Skeletal muscle satellite cell (primary cell): ENCODE measurements at regions not wholly inside any gene's neighbourhood (a gene's known extent, or its start where the extent isn't known, plus 50 kb on each side); places are given as distances from the start of the nearest gene placed in this dataset.
"Not testable (repeated sequence)": the region's sequence is repeated elsewhere in the genome, so short reads cannot be mapped to it uniquely, and the experiment has no call there.

Experiments used
- H3K27me3 ChIP-seq: 2 replicates; pipeline ENCODE4 v1.7.0; 2013; ENCODE audit warnings: low read length; ENCODE audit not compliant: control insufficient read depth, insufficient read depth
- H3K36me3 ChIP-seq: 2 replicates; pipeline ENCODE4 v1.7.0; 2013; ENCODE audit warnings: mild to moderate bottlenecking, control low read depth, low read length; ENCODE audit not compliant: insufficient read depth
- H3K4me1 ChIP-seq: 2 replicates; pipeline ENCODE4 v1.7.0; 2013; ENCODE audit warnings: low read length; ENCODE audit not compliant: control insufficient read depth, insufficient read depth
- H3K4me2 ChIP-seq: 2 replicates; pipeline ENCODE4 v1.7.0; 2013; ENCODE audit warnings: mild to moderate bottlenecking, low read length
- H3K4me3 ChIP-seq: 2 replicates; pipeline ENCODE4 v1.7.0; 2013; ENCODE audit warnings: low read length
- H3K9ac ChIP-seq: 2 replicates; pipeline ENCODE4 v1.7.0; 2013; ENCODE audit warnings: mild to moderate bottlenecking, low read depth, low read length, moderate library complexity
- H3K9me3 ChIP-seq: replicated peaks from 2 replicates; pipeline ENCODE4 v1.7.0; 2013; ENCODE audit warnings: mild to moderate bottlenecking, control low read depth, low read length

- not testable (repeated sequence) for H3K9me3 ChIP-seq, H3K4me2 ChIP-seq, H3K4me1 ChIP-seq, H3K36me3 ChIP-seq, H3K4me3 ChIP-seq, H3K9ac ChIP-seq
- peaks cover 12% of the 10 kb centered on the region for H3K27me3 ChIP-seq
These were observed 133.4 kb upstream of the ADCY1 start for GRCh38 chr7:45440776-45441175.

DNA sequence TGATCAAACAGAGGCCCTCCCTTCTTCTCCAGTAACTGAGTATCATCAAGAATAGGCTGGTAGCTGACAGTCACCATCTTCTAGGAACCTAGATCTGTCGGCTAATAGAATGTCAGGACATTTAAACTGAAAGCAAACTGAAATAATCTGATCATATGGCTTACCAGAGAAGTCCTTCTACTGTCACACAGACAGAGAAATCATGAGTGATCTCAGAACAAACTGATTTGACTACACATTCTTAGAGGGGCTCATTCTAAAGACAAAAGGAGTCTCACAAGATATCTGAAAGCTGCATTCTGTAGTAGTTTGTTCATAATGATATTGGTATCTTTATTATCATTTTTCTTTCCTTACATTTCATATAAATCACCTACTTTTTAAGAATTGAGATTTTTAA is 130.9 kb upstream of the ADCY1 start:
- Histone ChIP-seq H3K4me3 (no peak overlapping the region), H3K4me1 (no peaks in the 10 kb centered on the region), H3K36me3 (no peaks in the 10 kb centered on the region), H3K9ac (no peak overlapping the region), H3K27me3 (peaks cover 11% of the 10 kb centered on the region), H3K9me3 (no peaks in the 10 kb centered on the region), H3K4me2 (no peak overlapping the region)

DNA sequence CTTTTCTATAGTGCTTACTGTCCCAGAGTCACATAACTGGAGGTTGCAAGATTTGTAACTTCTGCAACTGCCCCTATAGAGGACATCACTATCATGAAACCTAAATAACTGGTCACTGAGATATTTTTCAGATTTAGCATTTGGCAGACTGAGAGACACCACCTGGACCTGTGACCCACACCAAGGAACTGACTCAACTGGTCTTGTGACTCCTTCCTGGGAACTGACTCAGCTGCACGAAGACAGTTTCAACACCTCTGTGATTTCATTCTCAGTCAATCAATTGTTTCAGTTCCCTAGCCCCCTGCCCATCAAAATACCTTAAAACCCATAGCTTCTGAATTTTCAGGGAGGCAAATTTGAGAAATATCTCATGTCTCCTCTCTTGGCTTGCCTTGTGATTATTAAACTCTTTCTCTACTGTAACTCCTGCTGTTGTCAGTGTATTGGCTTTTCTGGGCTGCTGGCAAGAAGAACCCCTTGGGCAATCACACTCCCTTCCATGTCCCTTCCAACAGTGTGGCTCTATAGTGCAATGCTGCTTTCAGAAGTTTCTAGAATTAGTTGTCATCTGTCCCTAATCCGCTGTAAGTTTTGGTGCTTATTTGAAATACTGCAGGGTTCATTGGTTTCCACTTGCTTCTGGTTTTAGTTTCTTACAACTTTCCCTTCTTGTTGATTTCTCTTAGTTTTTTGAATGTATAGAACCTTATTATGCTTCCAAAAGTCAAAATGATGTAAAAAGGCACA is 127.8 kb upstream of the ADCY1 start:
- no peak overlapping the region for H3K9ac ChIP-seq
- H3K4me2 ChIP-seq: no peak overlapping the region
- H3K4me1 ChIP-seq: no peaks in the 10 kb centered on the region
- no peak overlapping the region for H3K4me3 ChIP-seq
- H3K27me3 ChIP-seq: peaks cover 17% of the 10 kb centered on the region
- no peaks in the 10 kb centered on the region for H3K9me3 ChIP-seq
- no peaks in the 10 kb centered on the region for H3K36me3 ChIP-seq

DNA sequence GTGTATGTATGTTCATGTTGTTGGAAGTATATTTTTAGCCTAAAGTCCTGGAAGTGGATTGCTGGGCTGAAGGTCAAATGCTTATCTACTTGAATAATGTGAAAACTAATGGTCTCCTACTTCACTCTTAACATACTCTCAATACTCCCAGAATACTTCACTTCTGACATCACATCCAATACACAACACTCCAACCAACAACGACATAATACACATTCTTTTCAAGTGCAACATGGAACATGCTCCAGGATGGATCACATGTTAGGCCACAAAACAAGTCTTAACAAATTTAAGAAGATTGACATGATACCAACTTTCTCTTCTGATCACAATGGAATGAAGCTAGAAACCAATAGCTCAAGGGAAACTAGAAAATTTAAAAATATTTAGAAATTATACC is 126.9 kb upstream of the ADCY1 start:
- H3K9me3 ChIP-seq: no peaks in the 10 kb centered on the region

DNA sequence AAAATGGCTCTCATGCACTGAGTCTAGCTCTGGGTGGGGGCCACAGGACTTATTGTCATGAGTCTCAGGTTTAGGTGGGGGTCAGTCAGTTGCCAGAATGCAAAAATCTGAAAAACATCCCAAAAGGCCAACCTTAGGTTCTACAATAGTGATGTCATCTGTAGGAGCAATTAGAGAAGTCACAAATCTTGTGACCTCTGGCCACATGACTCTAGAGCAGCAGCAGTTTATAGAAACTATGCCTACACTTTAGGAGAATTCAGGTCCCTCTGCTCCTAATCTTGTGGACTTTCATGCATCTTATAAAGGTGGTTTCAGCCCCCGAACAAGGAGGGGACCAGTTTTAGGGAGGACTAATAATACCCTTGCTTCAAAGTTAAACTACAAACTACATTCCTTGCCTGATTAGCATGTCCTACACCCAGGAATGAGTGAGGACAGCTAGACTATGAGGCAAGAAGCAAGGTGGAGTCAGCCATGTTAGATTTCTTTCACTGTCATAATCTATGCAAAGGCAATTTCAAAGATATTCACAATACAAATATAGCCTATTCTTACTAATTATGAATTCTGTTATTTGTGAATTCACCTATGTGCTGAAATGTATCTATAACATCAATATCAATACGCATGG is 123.5 kb upstream of the ADCY1 start:
- H3K9ac ChIP-seq: no peak overlapping the region
- no peaks in the 10 kb centered on the region for H3K36me3 ChIP-seq
- no peaks in the 10 kb centered on the region for H3K9me3 ChIP-seq
- H3K27me3 ChIP-seq: peaks cover 10% of the 10 kb centered on the region
- H3K4me2 ChIP-seq: no peak overlapping the region
- no peaks in the 10 kb centered on the region for H3K4me1 ChIP-seq
- no peak overlapping the region for H3K4me3 ChIP-seq

More for the DNA sequence above, 126.9 kb upstream of the ADCY1 start:
- Histone ChIP-seq H3K4me1 (no peaks in the 10 kb centered on the region), H3K9ac (no peak overlapping the region), H3K27me3 (peaks cover 17% of the 10 kb centered on the region), H3K4me3 (no peak overlapping the region), H3K36me3 (no peaks in the 10 kb centered on the region), H3K4me2 (no peak overlapping the region)

GRCh38 chr7:45451342-45452035 is 122.7 kb upstream of the ADCY1 start:
- Histone ChIP-seq H3K36me3 (no peaks in the 10 kb centered on the region), H3K4me1 (no peaks in the 10 kb centered on the region), H3K4me3 (no peak overlapping the region), H3K9ac (no peak overlapping the region), H3K27me3 (peaks cover 8% of the 10 kb centered on the region), H3K4me2 (no peak overlapping the region), H3K9me3 (no peaks in the 10 kb centered on the region)

- Histone ChIP-seq H3K27me3 (peaks cover 6% of the 10 kb centered on the region), H3K4me1 (no peaks in the 10 kb centered on the region), H3K36me3 (no peaks in the 10 kb centered on the region), H3K4me3 (no peak overlapping the region), H3K4me2 (no peak overlapping the region), H3K9ac (no peak overlapping the region), H3K9me3 (no peaks in the 10 kb centered on the region)
These were observed 119.4 kb upstream of the ADCY1 start for GRCh38 chr7:45454771-45455170.

- no peak overlapping the region for H3K4me3 ChIP-seq
These were observed 118.5 kb upstream of the ADCY1 start for GRCh38 chr7:45455662-45456061.

DNA sequence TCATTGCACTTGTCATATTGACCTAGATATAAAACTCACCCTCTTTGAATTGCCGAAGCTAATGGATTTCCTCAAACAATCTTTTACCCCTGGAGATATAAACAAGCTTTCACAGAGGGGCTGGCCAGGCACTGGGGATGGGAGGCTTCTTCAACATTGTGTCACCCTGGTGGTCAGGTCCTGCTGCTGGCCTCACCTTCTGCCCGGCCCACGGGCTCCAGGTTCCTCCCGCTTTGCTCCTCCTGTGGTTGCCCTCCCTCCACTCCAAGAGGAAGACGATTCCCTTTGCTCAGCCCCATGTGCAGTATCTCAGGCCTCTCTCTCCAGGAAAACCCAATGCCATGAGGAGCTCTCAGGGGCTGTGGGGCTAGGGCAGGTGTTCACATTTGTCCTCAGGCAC is 118.1 kb upstream of the ADCY1 start:
- H3K9ac ChIP-seq: no peak overlapping the region

More at GRCh38 chr7:45455662-45456061, 118.5 kb upstream of the ADCY1 start:
- H3K9ac ChIP-seq: no peak overlapping the region
- H3K27me3 ChIP-seq: peaks cover 4% of the 10 kb centered on the region
- no peak overlapping the region for H3K4me2 ChIP-seq
- no peaks in the 10 kb centered on the region for H3K4me1 ChIP-seq
- H3K36me3 ChIP-seq: no peaks in the 10 kb centered on the region
- H3K9me3 ChIP-seq: no peaks in the 10 kb centered on the region

GRCh38 chr7:45456747-45457524 is 117.2 kb upstream of the ADCY1 start:
- H3K36me3 ChIP-seq: no peaks in the 10 kb centered on the region
- no peak overlapping the region for H3K9ac ChIP-seq
- H3K27me3 ChIP-seq: no peaks in the 10 kb centered on the region
- H3K4me1 ChIP-seq: no peaks in the 10 kb centered on the region
- no peak overlapping the region for H3K4me2 ChIP-seq
- no peak overlapping the region for H3K4me3 ChIP-seq
- no peaks in the 10 kb centered on the region for H3K9me3 ChIP-seq

More for the DNA sequence above, 118.1 kb upstream of the ADCY1 start:
- Histone ChIP-seq H3K9me3 (no peaks in the 10 kb centered on the region), H3K27me3 (no peaks in the 10 kb centered on the region), H3K4me2 (no peak overlapping the region), H3K4me3 (no peak overlapping the region), H3K36me3 (no peaks in the 10 kb centered on the region), H3K4me1 (no peaks in the 10 kb centered on the region)

DNA sequence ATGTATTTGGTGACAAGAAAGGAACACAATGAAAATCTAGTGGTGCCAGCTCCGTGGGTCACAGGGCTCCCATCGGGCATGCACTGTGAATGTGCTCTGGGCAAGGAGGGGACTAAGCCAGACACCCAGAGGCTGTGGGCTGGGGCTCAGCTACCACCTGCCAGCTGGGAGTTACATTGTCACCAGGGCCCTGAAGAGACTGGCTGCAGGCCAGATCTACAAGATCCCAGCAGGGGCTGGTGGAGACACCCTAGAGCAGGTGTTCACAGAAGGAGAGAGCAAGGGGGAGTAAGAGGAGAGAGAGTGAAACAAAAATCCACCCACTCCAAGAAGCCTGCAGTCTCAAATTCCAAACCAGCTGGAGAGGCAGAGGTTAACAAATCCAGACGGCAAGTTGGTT is 116.6 kb upstream of the ADCY1 start:
- Histone ChIP-seq H3K4me2 (no peak overlapping the region), H3K36me3 (no peaks in the 10 kb centered on the region), H3K4me1 (no peaks in the 10 kb centered on the region), H3K4me3 (no peak overlapping the region), H3K9ac (no peak overlapping the region), H3K9me3 (no peaks in the 10 kb centered on the region), H3K27me3 (no peaks in the 10 kb centered on the region)
